Omental fat pad (tissue), 3 donors: ENCODE measurements at regions not wholly inside any gene's neighbourhood (a gene's known extent, or its start where the extent isn't known, plus 50 kb on each side); places are given as distances from the start of the nearest gene placed in this dataset.

ENCODE experiments used
- ATAC-seq: fragments of 150-250 bp; one replicate; pipeline ENCODE4 v1.9.1; 2016; ENCODE audit warnings: mild to moderate bottlenecking, moderate library complexity; ENCODE audit not compliant: low FRiP score
- DNase-seq: peaks from one replicate; pipeline ENCODE4 v3.0.0-alpha.2; 2019; ENCODE audit warnings: low spot score
- TF ChIP-seq, protein P1 (sequence below), 3 donors: fragments of 450-650 bp; IDR thresholded peaks; one replicate each; pipeline ENCODE4 v1.5.1; 2016 to 2017; ENCODE audit warnings: antibody characterized with exemption in 3 of 3, mild to moderate bottlenecking in 3 of 3, moderate library complexity in 2 of 3

- TF ChIP-seq, protein P1, sequence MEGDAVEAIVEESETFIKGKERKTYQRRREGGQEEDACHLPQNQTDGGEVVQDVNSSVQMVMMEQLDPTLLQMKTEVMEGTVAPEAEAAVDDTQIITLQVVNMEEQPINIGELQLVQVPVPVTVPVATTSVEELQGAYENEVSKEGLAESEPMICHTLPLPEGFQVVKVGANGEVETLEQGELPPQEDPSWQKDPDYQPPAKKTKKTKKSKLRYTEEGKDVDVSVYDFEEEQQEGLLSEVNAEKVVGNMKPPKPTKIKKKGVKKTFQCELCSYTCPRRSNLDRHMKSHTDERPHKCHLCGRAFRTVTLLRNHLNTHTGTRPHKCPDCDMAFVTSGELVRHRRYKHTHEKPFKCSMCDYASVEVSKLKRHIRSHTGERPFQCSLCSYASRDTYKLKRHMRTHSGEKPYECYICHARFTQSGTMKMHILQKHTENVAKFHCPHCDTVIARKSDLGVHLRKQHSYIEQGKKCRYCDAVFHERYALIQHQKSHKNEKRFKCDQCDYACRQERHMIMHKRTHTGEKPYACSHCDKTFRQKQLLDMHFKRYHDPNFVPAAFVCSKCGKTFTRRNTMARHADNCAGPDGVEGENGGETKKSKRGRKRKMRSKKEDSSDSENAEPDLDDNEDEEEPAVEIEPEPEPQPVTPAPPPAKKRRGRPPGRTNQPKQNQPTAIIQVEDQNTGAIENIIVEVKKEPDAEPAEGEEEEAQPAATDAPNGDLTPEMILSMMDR (IDR thresholded peaks at IDR 0.05): no peak
- DNase-seq (no peak), ATAC-seq (no peak)
These were observed 55.1 kb upstream of the ADRB1 start for GRCh38 chr10:113988535-113988934.

DNA sequence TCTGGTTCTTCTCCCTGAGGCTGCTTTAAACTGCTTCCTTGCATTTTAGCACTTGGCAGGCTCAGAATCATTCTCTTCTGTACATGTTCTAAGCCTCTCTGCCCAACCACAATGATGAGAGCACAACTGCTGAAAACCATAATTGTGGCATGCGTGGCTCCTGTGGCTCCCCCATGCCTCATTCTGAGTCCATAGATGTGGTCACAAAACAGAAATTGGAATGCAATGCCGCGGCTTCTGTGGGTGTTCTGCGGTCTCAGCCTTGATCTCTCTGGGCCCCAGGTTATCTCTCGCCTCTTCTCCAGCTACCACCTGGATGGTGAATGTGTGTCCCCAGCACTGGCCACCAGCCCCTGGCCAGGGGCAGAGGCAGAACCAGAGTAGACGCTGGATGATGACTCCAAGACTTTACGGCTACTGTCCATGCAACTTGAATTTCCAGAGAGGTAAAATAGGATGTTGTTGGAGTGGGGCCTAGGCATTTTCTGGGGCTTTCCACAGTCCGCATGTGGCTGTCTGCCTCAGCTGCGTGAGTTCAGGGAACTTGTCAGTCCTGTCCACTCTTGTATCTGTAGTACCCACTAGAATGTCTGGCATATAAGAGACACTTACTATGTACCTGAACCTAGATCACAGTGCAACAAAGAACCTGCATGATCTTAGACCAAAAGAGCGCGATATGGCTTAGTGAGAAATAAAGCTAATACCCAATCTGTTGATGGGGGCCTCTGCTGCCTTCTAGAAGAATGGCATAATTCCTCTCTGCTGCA, 52.4 kb upstream of the ADRB1 start:
- no peak for ATAC-seq
- TF ChIP-seq, protein P1 (IDR thresholded peaks at IDR 0.05): no peak
- DNase-seq: no peak

DNA sequence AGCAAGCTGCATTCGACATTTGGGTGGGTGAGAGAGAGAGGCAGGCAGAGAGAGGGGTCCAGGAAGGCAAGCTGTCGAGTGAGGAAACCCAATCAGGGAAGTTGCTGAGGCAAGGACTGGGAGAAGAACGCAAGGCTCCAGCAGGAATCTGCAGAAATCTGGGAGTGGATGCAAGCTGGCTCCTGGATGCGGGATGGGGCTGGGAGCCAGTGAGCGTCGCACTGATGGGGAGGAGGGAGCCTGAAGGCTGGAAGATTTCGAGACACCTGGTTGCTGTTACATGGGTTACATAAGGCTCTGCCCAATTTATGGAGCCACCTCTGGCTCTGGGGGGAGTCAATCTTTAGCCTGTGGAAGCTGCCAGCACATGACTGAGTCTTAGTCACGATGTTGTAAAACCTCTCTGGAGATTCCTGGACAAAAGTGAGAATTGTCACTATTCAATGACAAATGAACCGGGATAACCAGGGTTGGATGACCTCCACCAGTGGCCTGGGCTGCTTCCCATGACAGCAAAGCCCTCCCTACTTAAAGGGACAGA, 51.1 kb upstream of the ADRB1 start:
- ATAC-seq (peak; percentile 34), DNase-seq (no peak)
- TF ChIP-seq, protein P1 (IDR thresholded peaks at IDR 0.05): no peak

DNA sequence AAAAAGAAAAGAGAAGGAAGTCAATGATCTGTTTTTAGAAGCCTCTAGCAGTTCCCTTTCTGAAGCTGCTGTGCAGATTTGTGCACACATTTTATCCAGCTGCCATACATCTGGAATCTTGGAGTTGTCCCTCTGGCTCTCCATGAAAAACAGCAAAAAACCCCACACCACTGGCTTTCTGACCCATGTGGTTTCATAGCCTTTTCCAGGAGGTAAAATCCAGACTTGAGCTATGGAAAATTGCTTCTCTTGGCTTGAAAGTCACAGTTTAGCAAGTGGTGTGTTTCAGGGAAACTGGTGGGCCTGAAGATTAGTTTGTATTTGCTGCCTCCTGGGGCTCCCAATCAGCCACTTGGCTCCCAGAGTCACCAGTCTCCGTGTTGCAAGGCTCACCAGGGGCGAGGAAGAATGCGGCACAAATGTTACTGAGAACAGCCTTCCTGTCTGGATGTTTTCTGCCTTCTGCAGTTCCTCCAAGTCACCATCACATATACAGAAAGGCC, 50.1 kb upstream of the ADRB1 start:
- DNase-seq (no peak), ATAC-seq (peak; percentile 27)
- TF ChIP-seq, protein P1 (IDR thresholded peaks at IDR 0.05): no peak
